ENCODE measurements at regions not wholly inside any gene's neighbourhood (a gene's known extent, or its start where the extent isn't known, plus 50 kb on each side); places are given as distances from the start of the nearest gene placed in this dataset.
"Not testable (repeated sequence)": the region's sequence is repeated elsewhere in the genome, so short reads cannot be mapped to it uniquely, and the experiment has no call there.

GRCh38 chr2:16395601-16396000 is 270.0 kb downstream of the CYRIA start:
- H3K9me3 ChIP-seq (ENCODE audit: low read length), result no peaks in the 10 kb centered on the region
- no peaks in the 10 kb centered on the region for H3K27me3 ChIP-seq (ENCODE audit: control insufficient read depth in 1 of 2, insufficient read depth in 2 of 2, low read length in 2 of 2)
- no peak overlapping the region for H3K9ac ChIP-seq (ENCODE audit: low read length)
- no peak overlapping the region for H3K4me3 ChIP-seq (ENCODE audit: low read depth in 1 of 2, low read length in 2 of 2)
- H3K27ac ChIP-seq (ENCODE audit: low read depth, low read length), result no peak overlapping the region
- no peaks in the 10 kb centered on the region for H3K36me3 ChIP-seq (ENCODE audit: insufficient read depth, low read length)
- no peaks in the 10 kb centered on the region for H3K4me1 ChIP-seq (ENCODE audit: insufficient read depth, low read length)

DNA sequence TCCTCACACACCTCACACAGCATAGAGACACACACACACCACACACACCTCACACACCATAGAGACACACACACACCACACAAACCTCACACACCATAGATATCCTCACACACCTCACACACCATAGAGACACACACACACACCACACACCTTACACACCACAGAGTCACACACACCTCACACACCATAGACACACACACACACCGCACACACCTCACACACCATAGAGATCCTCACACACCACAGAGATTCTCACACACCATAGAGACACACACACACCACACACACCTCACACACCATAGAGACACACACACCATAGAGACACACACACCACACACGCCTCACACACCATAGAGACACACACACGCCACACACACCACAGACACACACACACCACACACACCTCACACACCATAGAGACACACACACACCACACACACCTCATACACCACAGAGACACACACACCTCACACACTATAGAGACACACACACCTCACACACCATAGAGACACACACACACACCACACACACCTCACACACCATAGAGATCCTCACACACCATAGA is 270.6 kb downstream of the CYRIA start:
- H3K9ac ChIP-seq (ENCODE audit: low read length), result no peak overlapping the region
- no peaks in the 10 kb centered on the region for H3K36me3 ChIP-seq (ENCODE audit: insufficient read depth, low read length)
- no peak overlapping the region for H3K4me3 ChIP-seq (ENCODE audit: low read depth in 1 of 2, low read length in 2 of 2)
- no peaks in the 10 kb centered on the region for H3K27me3 ChIP-seq (ENCODE audit: control insufficient read depth in 1 of 2, insufficient read depth in 2 of 2, low read length in 2 of 2)
- H3K9me3 ChIP-seq (ENCODE audit: low read length), result no peaks in the 10 kb centered on the region
- H3K27ac ChIP-seq (ENCODE audit: low read depth, low read length), result no peak overlapping the region
- H3K4me1 ChIP-seq (ENCODE audit: insufficient read depth, low read length), result no peaks in the 10 kb centered on the region

- no peaks in the 10 kb centered on the region for H3K9me3 ChIP-seq (ENCODE audit: low read length)
- H3K27me3 ChIP-seq (ENCODE audit: control insufficient read depth in 1 of 2, insufficient read depth in 2 of 2, low read length in 2 of 2), result no peaks in the 10 kb centered on the region
- H3K4me3 ChIP-seq (ENCODE audit: low read depth in 1 of 2, low read length in 2 of 2), result no peak overlapping the region
- no peak overlapping the region for H3K27ac ChIP-seq (ENCODE audit: low read depth, low read length)
- H3K9ac ChIP-seq (ENCODE audit: low read length), result no peak overlapping the region
- no peaks in the 10 kb centered on the region for H3K36me3 ChIP-seq (ENCODE audit: insufficient read depth, low read length)
- H3K4me1 ChIP-seq (ENCODE audit: insufficient read depth, low read length), result no peaks in the 10 kb centered on the region
These were observed 271.3 kb downstream of the CYRIA start for GRCh38 chr2:16394072-16394985.

DNA sequence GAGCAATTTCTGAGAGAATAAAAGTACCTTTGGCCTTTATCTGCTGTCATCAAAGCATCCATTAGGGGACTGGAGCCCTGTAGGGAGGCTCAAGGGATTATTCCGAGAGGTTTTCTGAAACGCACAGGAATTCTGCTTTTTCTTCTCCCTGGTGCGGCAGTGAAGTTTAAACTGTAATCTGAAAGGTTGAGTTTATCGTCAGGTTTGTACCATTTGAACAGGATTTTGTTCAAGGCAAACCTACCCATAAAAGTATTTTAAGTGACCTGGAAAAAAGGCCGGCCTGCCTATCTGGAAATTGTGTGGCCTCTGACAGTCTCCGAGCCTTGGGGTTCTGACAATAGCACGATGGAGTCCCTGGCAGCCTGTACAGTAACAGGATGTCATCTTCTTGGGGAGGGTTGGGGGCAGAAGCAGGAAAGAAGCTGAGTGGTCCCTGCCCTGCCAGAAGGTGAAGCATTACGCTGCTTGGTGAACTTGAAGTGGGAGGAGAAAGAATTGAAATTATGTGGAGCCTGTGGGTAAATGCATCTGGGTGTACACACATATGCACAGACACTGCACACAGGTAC is 272.0 kb downstream of the CYRIA start:
- Histone ChIP-seq H3K27ac (ENCODE audit: low read depth, low read length) (no peak overlapping the region), H3K36me3 (ENCODE audit: insufficient read depth, low read length) (no peaks in the 10 kb centered on the region), H3K9me3 (ENCODE audit: low read length) (no peaks in the 10 kb centered on the region)

DNA sequence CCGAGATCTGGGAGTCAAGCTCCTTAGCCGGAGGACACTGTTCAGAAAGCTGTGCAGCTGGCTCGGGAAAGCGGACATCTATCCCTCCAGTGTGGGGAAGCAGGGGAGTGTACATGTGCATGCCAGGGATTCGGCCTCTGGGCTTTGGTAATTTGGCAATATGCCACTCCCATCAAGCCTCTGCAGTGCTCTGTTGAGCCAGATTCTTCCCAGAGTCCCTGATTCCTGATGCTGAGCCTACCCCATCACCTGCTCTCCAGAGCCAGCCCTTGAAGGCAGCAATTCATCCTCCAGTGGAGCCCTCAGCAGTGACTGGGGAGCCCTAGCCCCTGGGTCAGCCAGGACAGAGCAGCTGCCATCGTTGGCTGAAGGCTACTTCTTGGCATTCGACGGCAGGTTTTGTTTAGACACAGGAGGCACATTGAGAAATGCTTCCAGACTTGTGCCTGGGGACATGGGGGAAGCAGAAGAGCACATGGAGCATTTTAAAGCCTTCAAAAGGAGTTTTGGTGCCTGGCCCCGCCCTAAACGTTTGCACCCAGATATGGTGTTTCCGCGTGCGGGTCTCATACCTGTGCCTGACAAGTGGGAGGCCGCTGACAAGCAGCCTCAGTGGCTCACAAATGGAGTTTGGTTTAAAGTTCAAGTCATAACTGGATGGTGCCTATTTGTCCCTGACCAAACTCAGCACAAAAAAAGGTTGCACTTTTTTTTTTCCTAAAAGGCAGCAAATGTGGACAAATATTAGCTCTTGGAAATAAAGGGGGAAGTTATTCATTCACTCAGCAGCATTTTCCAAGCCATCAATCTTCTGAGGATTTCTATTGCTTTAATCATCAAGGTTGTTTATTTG is 272.8 kb downstream of the CYRIA start:
- no peak overlapping the region for H3K9ac ChIP-seq (ENCODE audit: low read length)
- no peaks in the 10 kb centered on the region for H3K27me3 ChIP-seq (ENCODE audit: control insufficient read depth in 1 of 2, insufficient read depth in 2 of 2, low read length in 2 of 2)
- no peaks in the 10 kb centered on the region for H3K9me3 ChIP-seq (ENCODE audit: low read length)
- no peaks in the 10 kb centered on the region for H3K4me1 ChIP-seq (ENCODE audit: insufficient read depth, low read length)
- H3K27ac ChIP-seq (ENCODE audit: low read depth, low read length), result no peak overlapping the region
- no peaks in the 10 kb centered on the region for H3K36me3 ChIP-seq (ENCODE audit: insufficient read depth, low read length)
- H3K4me3 ChIP-seq (ENCODE audit: low read depth in 1 of 2, low read length in 2 of 2), result no peak overlapping the region

More for the DNA sequence above, 272.0 kb downstream of the CYRIA start:
- H3K27me3 ChIP-seq (ENCODE audit: control insufficient read depth in 1 of 2, insufficient read depth in 2 of 2, low read length in 2 of 2), result no peaks in the 10 kb centered on the region
- no peaks in the 10 kb centered on the region for H3K4me1 ChIP-seq (ENCODE audit: insufficient read depth, low read length)
- no peak overlapping the region for H3K9ac ChIP-seq (ENCODE audit: low read length)
- no peak overlapping the region for H3K4me3 ChIP-seq (ENCODE audit: low read depth in 1 of 2, low read length in 2 of 2)

DNA sequence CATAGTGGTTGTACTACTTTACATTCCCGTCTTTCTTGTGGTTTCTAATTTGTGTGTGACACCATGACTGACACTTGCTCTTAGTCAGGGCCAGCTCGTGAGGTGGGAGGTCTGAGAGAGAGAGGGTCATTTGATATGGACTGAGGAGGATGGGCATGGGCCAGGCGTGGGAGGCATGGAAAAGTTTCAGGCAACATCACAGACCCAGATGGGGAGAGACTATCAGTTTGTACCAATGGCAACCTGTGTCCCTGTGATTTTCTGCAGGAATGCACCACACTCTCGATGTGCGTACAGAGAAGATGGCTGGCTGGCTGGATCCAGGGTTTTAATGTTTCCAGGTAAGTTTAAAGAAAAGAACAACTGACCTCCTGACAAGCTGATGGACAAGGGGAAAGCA is 273.6 kb downstream of the CYRIA start:
- H3K9me3 ChIP-seq (ENCODE audit: low read length), result no peaks in the 10 kb centered on the region
- H3K4me1 ChIP-seq (ENCODE audit: insufficient read depth, low read length), result no peaks in the 10 kb centered on the region
- H3K36me3 ChIP-seq (ENCODE audit: insufficient read depth, low read length), result no peaks in the 10 kb centered on the region
- H3K9ac ChIP-seq (ENCODE audit: low read length), result no peak overlapping the region
- H3K27ac ChIP-seq (ENCODE audit: low read depth, low read length), result no peak overlapping the region
- no peak overlapping the region for H3K4me3 ChIP-seq (ENCODE audit: low read depth in 1 of 2, low read length in 2 of 2)
- H3K27me3 ChIP-seq (ENCODE audit: control insufficient read depth in 1 of 2, insufficient read depth in 2 of 2, low read length in 2 of 2), result no peaks in the 10 kb centered on the region

GRCh38 chr2:16390561-16390960 is 275.1 kb downstream of the CYRIA start:
- no peaks in the 10 kb centered on the region for H3K4me1 ChIP-seq (ENCODE audit: insufficient read depth, low read length)
- no peak overlapping the region for H3K9ac ChIP-seq (ENCODE audit: low read length)
- H3K36me3 ChIP-seq (ENCODE audit: insufficient read depth, low read length), result no peaks in the 10 kb centered on the region
- no peaks in the 10 kb centered on the region for H3K9me3 ChIP-seq (ENCODE audit: low read length)
- H3K27ac ChIP-seq (ENCODE audit: low read depth, low read length), result no peak overlapping the region
- no peaks in the 10 kb centered on the region for H3K27me3 ChIP-seq (ENCODE audit: control insufficient read depth in 1 of 2, insufficient read depth in 2 of 2, low read length in 2 of 2)
- no peak overlapping the region for H3K4me3 ChIP-seq (ENCODE audit: low read depth in 1 of 2, low read length in 2 of 2)

- no peaks in the 10 kb centered on the region for H3K27me3 ChIP-seq (ENCODE audit: control insufficient read depth in 1 of 2, insufficient read depth in 2 of 2, low read length in 2 of 2)
- no peak overlapping the region for H3K9ac ChIP-seq (ENCODE audit: low read length)
- no peaks in the 10 kb centered on the region for H3K4me1 ChIP-seq (ENCODE audit: insufficient read depth, low read length)
- no peaks in the 10 kb centered on the region for H3K36me3 ChIP-seq (ENCODE audit: insufficient read depth, low read length)
- H3K4me3 ChIP-seq (ENCODE audit: low read depth in 1 of 2, low read length in 2 of 2), result no peak overlapping the region
- no peak overlapping the region for H3K27ac ChIP-seq (ENCODE audit: low read depth, low read length)
- H3K9me3 ChIP-seq (ENCODE audit: low read length), result no peaks in the 10 kb centered on the region
These were observed 276.0 kb downstream of the CYRIA start for GRCh38 chr2:16389611-16390010.

- H3K27me3 ChIP-seq (ENCODE audit: control insufficient read depth in 1 of 2, insufficient read depth in 2 of 2, low read length in 2 of 2); H3K27ac ChIP-seq (ENCODE audit: low read depth, low read length); H3K4me1 ChIP-seq (ENCODE audit: insufficient read depth, low read length); H3K36me3 ChIP-seq (ENCODE audit: insufficient read depth, low read length); H3K9me3 ChIP-seq (ENCODE audit: low read length); H3K9ac ChIP-seq (ENCODE audit: low read length); H3K4me3 ChIP-seq (ENCODE audit: low read depth in 1 of 2, low read length in 2 of 2): not testable (repeated sequence)
These were observed 277.3 kb downstream of the CYRIA start for GRCh38 chr2:16388199-16388830.

DNA sequence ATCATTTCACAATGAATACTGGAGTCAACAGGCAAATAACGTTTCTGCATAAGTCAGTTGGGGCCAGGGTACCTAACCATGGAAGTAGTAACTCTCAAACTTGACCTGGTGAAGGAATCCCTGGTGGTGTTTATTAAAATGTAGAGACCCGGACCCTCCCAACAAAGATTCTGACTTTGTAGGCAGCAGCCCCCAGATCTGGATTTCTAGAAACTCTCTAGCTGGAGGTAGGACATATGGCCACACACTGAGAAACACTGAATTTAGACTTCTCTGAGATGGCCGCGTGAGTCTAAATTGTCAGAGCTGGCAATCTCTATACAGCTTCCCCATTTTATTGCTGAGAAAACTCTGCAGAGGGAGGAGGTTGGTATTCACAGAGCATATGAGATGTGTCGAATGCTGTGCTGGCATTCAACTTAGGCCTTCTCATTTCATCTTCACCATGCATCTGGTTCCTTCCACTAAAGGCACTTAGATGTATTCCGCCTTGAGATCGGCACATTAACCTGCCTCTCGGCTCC is 278.1 kb downstream of the CYRIA start:
- no peak overlapping the region for H3K4me3 ChIP-seq (ENCODE audit: low read depth in 1 of 2, low read length in 2 of 2)
- no peak overlapping the region for H3K27ac ChIP-seq (ENCODE audit: low read depth, low read length)
- no peaks in the 10 kb centered on the region for H3K27me3 ChIP-seq (ENCODE audit: control insufficient read depth in 1 of 2, insufficient read depth in 2 of 2, low read length in 2 of 2)
- no peaks in the 10 kb centered on the region for H3K4me1 ChIP-seq (ENCODE audit: insufficient read depth, low read length)
- H3K9me3 ChIP-seq (ENCODE audit: low read length), result no peaks in the 10 kb centered on the region
- no peak overlapping the region for H3K9ac ChIP-seq (ENCODE audit: low read length)
- H3K36me3 ChIP-seq (ENCODE audit: insufficient read depth, low read length), result no peaks in the 10 kb centered on the region

DNA sequence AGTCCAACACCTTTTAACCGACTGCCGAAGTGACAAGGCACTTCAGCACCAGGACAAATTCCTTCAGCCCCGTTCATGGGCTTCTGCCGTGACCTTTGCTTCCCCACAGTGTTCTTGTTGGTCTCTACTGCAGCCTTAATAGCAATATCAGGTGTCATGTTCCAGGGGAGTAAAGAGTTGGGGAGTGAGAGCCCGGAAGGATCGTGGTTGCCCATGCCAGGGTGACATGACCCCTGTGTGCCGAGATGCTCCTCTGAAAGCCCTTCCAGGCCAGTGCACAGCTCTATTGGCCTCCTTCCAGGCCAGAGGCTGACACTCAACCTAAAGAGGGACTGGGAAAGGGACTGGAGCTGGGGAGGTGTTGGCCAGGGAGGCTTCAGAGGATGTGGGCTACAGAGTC is 279.2 kb downstream of the CYRIA start:
- Histone ChIP-seq H3K9ac (ENCODE audit: low read length) (no peak overlapping the region), H3K9me3 (ENCODE audit: low read length) (no peaks in the 10 kb centered on the region), H3K4me3 (ENCODE audit: low read depth in 1 of 2, low read length in 2 of 2) (no peak overlapping the region), H3K27me3 (ENCODE audit: control insufficient read depth in 1 of 2, insufficient read depth in 2 of 2, low read length in 2 of 2) (no peaks in the 10 kb centered on the region), H3K27ac (ENCODE audit: low read depth, low read length) (no peak overlapping the region), H3K4me1 (ENCODE audit: insufficient read depth, low read length) (no peaks in the 10 kb centered on the region), H3K36me3 (ENCODE audit: insufficient read depth, low read length) (no peaks in the 10 kb centered on the region)
